ENCODE measurements at regions not wholly inside any gene's neighbourhood (a gene's known extent, or its start where the extent isn't known, plus 50 kb on each side); places are given as distances from the start of the nearest gene placed in this dataset.

- TF ChIP-seq CTCF (IDR thresholded peaks at IDR 0.05) (no peak), POLR2A (IDR thresholded peaks at IDR 0.05) (no peak)
Measured at GRCh38 chr14:58778202-58778601, 140.4 kb downstream of the DACT1 start.
